NT2/D1 (cell line): ENCODE measurements at regions not wholly inside any gene's neighbourhood (a gene's known extent, or its start where the extent isn't known, plus 50 kb on each side); places are given as distances from the start of the nearest gene placed in this dataset.

Experiments used
- YY1 ChIP-seq: IDR thresholded peaks from 2 replicates; pipeline ENCODE4 v1.6.1; 2011; ENCODE audit not compliant: insufficient read length, insufficient read depth
- ZNF274 ChIP-seq: IDR thresholded peaks from 2 replicates; pipeline ENCODE4 v1.6.1; 2011; ENCODE audit warnings: mild to moderate bottlenecking, low read depth, low read length

DNA sequence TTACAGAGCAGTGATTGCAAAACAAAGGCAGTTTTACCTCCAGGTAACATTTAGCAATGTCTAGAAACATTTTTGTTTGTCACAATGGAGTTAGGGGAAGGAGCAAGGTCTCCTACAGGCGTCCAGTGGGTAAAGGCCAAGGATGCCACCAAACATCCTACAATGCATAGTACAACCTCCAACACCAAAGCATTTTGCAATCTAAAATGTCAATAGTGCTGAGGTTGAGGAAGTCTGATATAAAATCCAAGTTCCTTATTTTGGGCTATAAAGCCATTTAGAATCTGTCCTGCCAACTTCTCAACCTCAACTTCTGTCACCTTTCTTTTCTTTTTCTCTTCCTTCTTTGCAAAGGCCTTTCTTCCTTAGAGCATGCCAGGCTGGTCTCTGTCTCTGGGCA lies 111.2 kb downstream of the FASLG start:
- TF ChIP-seq ZNF274 (no peak), YY1 (no peak)
